DND-41 (cell line): ENCODE measurements at regions not wholly inside any gene's neighbourhood (a gene's known extent, or its start where the extent isn't known, plus 50 kb on each side); places are given as distances from the start of the nearest gene placed in this dataset.
"Not testable (repeated sequence)": the region's sequence is repeated elsewhere in the genome, so short reads cannot be mapped to it uniquely, and the experiment has no call there.

Experiments used
- CTCF ChIP-seq: IDR thresholded peaks from 2 replicates; pipeline ENCODE4 v1.5.1; 2012; ENCODE audit warnings: borderline replicate concordance, low read length, moderate library complexity, mild to moderate bottlenecking; ENCODE audit not compliant: poor library complexity, severe bottlenecking; ENCODE audit errors: extremely low read depth
- EZH2 ChIP-seq: IDR thresholded peaks from 3 replicates; pipeline ENCODE4 v1.6.1; 2012; ENCODE audit warnings: borderline replicate concordance, low read depth, mild to moderate bottlenecking, moderate library complexity, low read length, inconsistent platforms; ENCODE audit not compliant: severe bottlenecking

- TF ChIP-seq CTCF, EZH2: not testable (repeated sequence)
Observed at GRCh38 chr11:67912184-67912583, 91.7 kb downstream of the UNC93B1 start.
